SKM-1 (cell line): ENCODE measurements at regions not wholly inside any gene's neighbourhood (a gene's known extent, or its start where the extent isn't known, plus 50 kb on each side); places are given as distances from the start of the nearest gene placed in this dataset.
"Not testable (repeated sequence)": the region's sequence is repeated elsewhere in the genome, so short reads cannot be mapped to it uniquely, and the experiment has no call there.

Experiments
- DNase-seq: peaks from one replicate; lab custom pipeline; 2025; ENCODE audit not compliant: unreplicated experiment; lab: John Stamatoyannopoulos, UW

- no peak for DNase-seq
These were observed 74.6 kb downstream of the TRIM42 start for GRCh38 chr3:140752499-140752898.

DNA sequence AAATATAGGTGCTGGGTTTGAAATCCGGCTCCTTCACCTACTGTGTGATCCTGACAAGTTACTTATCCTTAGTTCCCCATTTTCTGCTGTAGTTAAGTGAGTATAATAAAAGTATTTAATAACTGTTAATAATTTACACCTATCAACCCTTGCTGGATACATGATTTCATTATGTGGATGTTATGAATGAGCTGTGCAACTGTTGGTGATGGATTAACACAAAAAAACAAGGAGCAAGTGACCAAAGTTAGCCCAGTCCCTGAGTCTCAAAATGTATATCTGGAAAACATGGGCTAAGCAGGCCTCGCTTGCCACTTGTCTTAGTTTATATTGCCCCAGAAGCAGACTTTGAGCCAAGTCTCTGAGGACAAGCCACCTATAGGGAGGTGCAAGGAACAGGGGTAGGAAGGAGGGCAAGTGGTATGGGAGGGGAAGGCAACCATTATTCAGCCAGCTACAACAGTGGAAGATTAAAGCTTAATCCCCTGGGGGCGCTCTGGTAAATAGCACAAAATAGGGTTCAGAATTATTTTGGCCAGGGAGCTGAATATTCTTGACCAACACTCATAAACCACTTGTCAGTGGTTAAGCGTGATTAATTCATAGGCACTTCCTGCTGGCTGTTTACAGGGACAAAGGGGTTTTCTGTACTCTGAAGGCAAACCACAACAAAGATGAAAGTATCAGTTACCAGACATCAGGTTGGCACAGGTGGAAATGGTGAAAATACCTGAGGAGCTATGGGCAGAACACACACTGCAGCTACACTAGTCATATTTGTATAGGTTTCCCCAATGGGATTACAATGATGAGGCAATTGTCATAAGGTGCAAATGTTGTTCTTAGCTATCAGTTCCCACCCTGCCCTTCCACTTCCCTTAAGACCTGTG is 76.2 kb downstream of the TRIM42 start:
- no peak for DNase-seq

DNA sequence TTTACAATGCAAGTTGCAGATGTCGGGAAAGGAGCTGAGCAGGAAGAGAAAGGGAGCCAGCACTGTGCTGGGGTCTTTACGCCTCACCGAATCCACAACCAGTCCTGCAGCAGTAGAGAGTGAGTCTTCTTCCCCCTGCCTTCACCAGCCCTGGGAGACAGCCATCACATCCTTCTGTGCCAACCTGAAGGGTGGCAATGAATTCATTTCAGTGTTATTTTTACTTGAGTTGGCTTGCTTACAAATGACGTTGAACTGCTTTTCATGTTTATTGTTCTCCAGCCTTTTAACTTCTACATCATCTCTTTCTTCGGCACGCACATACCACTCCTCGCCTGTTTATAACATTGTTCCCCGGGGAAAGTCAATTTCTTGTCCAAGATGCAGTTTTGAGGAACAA is 77.1 kb downstream of the TRIM42 start:
- no peak for DNase-seq

GRCh38 chr3:140756240-140757016 is 78.6 kb downstream of the TRIM42 start:
- no peak for DNase-seq

- no peak for DNase-seq
These were observed 81.1 kb downstream of the TRIM42 start for GRCh38 chr3:140758791-140759444.

GRCh38 chr3:140760324-140761075 is 82.6 kb downstream of the TRIM42 start:
- DNase-seq = no peak

GRCh38 chr3:140761076-140761639 is 83.3 kb downstream of the TRIM42 start:
- DNase-seq = no peak

- no peak for DNase-seq
These were observed 84.9 kb downstream of the TRIM42 start for GRCh38 chr3:140762746-140763145.

DNA sequence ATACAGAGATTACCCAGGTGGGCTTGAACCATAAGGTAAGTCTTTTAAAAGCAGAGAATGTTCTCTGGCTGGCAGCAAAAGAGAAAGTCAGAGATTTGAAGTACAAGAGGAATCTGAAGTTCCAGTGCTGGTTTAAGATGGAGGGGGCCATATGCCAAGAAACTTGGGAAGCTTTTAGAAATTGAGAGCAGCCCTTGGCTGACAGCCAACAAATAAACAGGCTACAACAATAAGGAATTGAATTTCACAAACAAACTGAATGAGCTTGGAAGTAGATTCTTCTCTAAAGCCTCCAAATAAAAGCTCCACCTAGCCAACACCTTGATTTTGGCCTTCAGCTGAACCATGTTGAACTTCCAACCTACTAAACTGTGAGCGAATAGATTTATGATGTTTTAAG is 85.7 kb downstream of the TRIM42 start:
- no peak for DNase-seq

GRCh38 chr3:140765246-140765645 is 87.4 kb downstream of the TRIM42 start:
- no peak for DNase-seq

GRCh38 chr3:140766465-140766864 is 88.6 kb downstream of the TRIM42 start:
- no peak for DNase-seq

GRCh38 chr3:140767566-140767965 is 89.7 kb downstream of the TRIM42 start:
- DNase-seq = no peak

GRCh38 chr3:140768941-140769340 is 91.1 kb downstream of the TRIM42 start:
- DNase-seq = no peak

DNA sequence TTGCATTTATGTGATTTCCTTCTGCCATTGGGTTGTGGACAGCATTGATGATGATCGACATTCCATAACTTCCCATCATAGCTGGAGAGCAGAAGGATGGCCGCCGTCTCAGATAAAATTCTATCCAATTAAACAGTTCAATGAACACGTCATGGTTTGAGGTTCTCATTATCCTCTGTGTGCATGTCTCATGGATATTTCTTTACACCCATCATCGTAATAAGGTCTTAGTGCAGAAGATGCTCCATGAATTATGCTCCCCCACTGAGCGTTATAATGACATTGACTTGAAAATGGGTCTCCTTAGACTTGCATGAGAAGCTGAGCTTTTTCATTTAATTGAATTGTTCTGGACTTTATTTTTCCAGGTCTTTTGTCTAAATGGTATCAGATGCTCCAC is 92.1 kb downstream of the TRIM42 start:
- DNase-seq = no peak

DNA sequence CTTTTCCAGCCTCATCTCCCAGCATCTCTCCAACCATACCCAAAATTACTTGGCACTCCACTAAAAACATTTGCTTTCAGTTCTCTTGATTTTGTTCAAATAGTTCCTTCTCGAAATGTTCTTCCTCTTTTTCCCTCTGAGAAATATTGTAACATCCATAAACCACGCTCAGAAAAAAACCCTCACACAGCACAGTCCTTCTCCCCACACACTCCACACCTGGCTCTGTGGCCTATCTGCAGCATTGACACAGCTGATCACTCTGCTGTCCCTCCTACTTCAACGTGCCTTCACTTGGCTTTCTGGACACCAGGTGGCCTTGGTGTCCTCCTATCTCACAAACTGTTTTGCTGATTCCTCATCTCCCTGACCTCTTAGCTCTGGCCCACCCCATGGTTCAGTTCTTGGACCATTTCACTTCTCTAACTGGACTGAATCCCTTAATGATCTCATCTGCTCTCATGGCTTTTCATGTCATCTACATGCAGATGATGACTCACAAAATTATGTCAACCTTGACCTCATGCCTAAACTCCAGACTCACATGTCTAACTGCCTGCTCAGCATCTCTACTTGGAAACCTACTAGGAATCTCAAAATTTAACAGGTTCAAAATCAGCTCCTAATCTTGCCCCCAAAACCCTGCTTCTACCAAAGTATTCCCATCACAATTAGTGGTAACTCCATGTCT is 93.3 kb downstream of the TRIM42 start:
- DNase-seq = peak; percentile 20

GRCh38 chr3:140777631-140778233 is 99.9 kb downstream of the TRIM42 start:
- no peak for DNase-seq

DNA sequence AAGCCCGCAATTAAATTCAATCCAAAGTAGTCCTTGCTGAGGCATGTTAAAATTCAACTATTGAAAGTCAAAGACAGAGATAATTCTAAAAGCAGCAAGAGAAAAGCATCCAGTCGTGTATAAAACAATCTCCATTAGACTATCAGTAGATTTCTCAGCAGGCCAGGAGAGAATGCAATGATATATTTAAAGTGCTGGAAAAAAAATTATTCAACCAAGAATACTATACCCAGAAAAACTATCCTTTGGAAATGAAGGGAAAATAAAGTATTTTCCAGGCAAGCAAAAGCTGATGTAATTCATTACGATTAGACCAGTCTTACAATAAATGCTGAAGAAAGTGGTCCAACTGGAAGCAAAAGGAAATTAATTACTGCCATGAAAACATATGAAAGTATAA is 113.5 kb downstream of the TRIM42 start:
- no peak for DNase-seq

DNA sequence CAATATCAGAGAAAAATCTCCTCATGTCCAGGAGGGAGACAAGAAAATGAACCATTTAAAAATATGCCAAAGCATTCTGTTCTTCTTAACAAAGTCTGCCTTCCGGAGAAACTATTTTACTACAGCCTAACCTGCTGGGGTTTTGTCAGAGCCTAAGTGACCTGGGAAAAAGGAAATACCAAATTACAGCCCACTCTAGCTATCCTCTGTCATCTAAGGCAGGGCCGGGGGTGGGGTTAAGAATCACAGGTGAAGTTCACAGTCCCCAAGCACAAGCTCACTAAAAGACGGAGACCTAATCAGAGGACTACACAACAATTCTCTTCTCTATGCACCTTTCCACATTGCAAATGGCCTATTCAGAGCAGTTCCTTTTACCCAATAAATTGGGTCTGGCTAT is 116.6 kb downstream of the TRIM42 start:
- DNase-seq = no peak

DNA sequence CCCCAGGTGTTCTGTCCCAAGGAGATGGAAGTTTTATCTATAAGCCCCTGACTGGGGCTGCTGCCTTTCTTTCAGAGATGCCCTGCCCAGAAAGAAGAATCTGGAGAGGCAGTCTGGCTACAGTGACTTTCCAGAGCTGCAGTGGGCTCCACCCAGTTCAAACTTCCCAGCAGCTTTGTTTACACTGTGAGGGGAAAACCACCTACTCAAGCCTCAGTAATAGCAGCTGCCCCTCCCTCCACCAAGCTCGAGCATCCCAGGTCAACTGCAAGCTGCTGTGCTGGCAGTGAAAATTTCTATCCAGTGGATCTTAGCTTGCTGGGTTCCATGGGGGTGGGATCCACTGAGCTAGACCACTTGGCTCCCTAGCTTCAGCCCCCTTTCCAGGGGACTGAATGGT is 125.0 kb downstream of the TRIM42 start:
- DNase-seq = not testable (repeated sequence)

DNA sequence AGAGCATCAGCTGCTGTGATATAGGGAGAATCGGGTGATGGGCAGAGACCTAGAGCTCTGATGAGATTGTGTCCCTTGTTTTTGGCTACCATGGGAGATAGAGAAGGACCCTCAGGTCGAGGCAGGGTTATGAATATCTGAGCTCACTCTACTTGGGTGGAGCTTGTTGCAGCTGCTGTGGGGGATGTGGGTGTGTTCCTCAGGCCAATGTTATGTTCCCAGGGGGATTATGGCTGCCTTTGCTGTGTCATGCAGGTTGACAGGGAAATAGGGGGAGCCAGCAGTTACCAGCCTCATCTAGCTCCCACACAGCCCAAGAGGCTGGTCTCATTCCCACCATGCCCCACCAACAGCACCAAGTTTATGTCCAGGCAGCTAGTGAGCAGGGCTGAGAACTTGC is 131.5 kb downstream of the TRIM42 start:
- DNase-seq = no peak
